Loucy (cell line): ENCODE measurements at regions not wholly inside any gene's neighbourhood (a gene's known extent, or its start where the extent isn't known, plus 50 kb on each side); places are given as distances from the start of the nearest gene placed in this dataset.
"Not testable (repeated sequence)": the region's sequence is repeated elsewhere in the genome, so short reads cannot be mapped to it uniquely, and the experiment has no call there.

Experiments
- H2AFZ ChIP-seq: fragments of 200-600 bp; sonication (generic); 2 replicates; pipeline ENCODE4 v1.6.0; 2016; ENCODE audit warnings: antibody characterized with exemption, mild to moderate bottlenecking, low read length, moderate library complexity
- H3F3A ChIP-seq: fragments of 200-600 bp; 2 replicates; pipeline ENCODE4 v1.6.0; 2016; ENCODE audit warnings: antibody characterized with exemption, low read depth, mild to moderate bottlenecking
- H3K27me3 ChIP-seq: fragments of 200-600 bp; sonication (generic); 2 replicates; pipeline ENCODE4 v1.6.1; 2014; ENCODE audit warnings: low read length, mild to moderate bottlenecking; ENCODE audit not compliant: insufficient read depth, poor library complexity, severe bottlenecking
- H3K36me3 ChIP-seq: fragments of 200-600 bp; sonication (generic); 2 replicates; pipeline ENCODE4 v1.6.1; 2016; ENCODE audit warnings: low read length; ENCODE audit not compliant: insufficient read depth
- H3K4me1 ChIP-seq: fragments of 200-600 bp; sonication (generic); 2 replicates; pipeline ENCODE4 v1.5.1; 2014; ENCODE audit warnings: low read length, mild to moderate bottlenecking; ENCODE audit not compliant: insufficient read depth, poor library complexity, severe bottlenecking
- H3K4me2 ChIP-seq: fragments of 200-600 bp; sonication (generic); 2 replicates; pipeline ENCODE4 v1.6.0; 2014; ENCODE audit warnings: antibody characterized with exemption, low read length, low read depth, mild to moderate bottlenecking; ENCODE audit not compliant: poor library complexity, severe bottlenecking
- H3K4me3 ChIP-seq: fragments of 200-600 bp; sonication (generic); 2 replicates; pipeline ENCODE4 v1.5.1; 2014; ENCODE audit warnings: low read length, mild to moderate bottlenecking, mixed read lengths; ENCODE audit not compliant: poor library complexity, severe bottlenecking
- H3K79me2 ChIP-seq: fragments of 200-600 bp; sonication (generic); 2 replicates; pipeline ENCODE4 v1.6.1; 2014; ENCODE audit warnings: low read length; ENCODE audit not compliant: insufficient read depth
- H3K9ac ChIP-seq: fragments of 200-600 bp; sonication (generic); 2 replicates; pipeline ENCODE4 v1.6.0; 2014; ENCODE audit warnings: mild to moderate bottlenecking, low read depth, low read length, moderate library complexity; ENCODE audit not compliant: poor library complexity, severe bottlenecking
- H3K9me2 ChIP-seq: fragments of 200-600 bp; sonication (generic); replicated peaks from 2 replicates; pipeline ENCODE4 v1.6.1; 2016; ENCODE audit warnings: low read depth, low read length, mixed read lengths
- H3K9me3 ChIP-seq: fragments of 200-600 bp; sonication (generic); 2 replicates; pipeline ENCODE4 v1.6.1; 2014; ENCODE audit warnings: mild to moderate bottlenecking, antibody characterized with exemption, low read length, low read depth; ENCODE audit not compliant: insufficient read depth
- H4K20me1 ChIP-seq: fragments of 200-600 bp; sonication (generic); 2 replicates; pipeline ENCODE4 v1.6.0; 2014; ENCODE audit warnings: antibody characterized with exemption, low read length, mild to moderate bottlenecking; ENCODE audit not compliant: insufficient read depth, poor library complexity, severe bottlenecking
- CTCF ChIP-seq: fragments of 200-600 bp; sonication (generic); conservative IDR thresholded peaks from 2 replicates; pipeline ENCODE4 v1.5.1; 2014; ENCODE audit warnings: mild to moderate bottlenecking, antibody characterized with exemption, low read length
- EZH2phosphoT487 ChIP-seq: fragments of 200-600 bp; IDR thresholded peaks from 2 replicates; pipeline ENCODE4 v1.6.1; 2018; ENCODE audit warnings: antibody characterized with exemption, mild to moderate bottlenecking, moderate library complexity, borderline replicate concordance

- Histone ChIP-seq H3K79me2 (no peaks in the 10 kb centered on the region), H3K9ac (no peak overlapping the region), H3F3A (no peaks in the 10 kb centered on the region), H4K20me1 (no peaks in the 10 kb centered on the region), H2AFZ (no peak overlapping the region), H3K9me3 (no peaks in the 10 kb centered on the region), H3K4me3 (no peak overlapping the region), H3K4me2 (no peak overlapping the region), H3K27me3 (no peaks in the 10 kb centered on the region), H3K9me2 (no peaks in the 10 kb centered on the region), H3K4me1 (no peaks in the 10 kb centered on the region), H3K36me3 (no peaks in the 10 kb centered on the region)
- TF ChIP-seq EZH2phosphoT487 (no peak), CTCF (no peak)
Measured at GRCh38 chrX:3540105-3540504, 173.3 kb downstream of the PRKX start.

- no peak overlapping the region for H3K4me3 ChIP-seq
- no peaks in the 10 kb centered on the region for H3K27me3 ChIP-seq
Measured at GRCh38 chrX:3532581-3533085, 180.8 kb downstream of the PRKX start.

GRCh38 chrX:3531435-3531834, 182.0 kb downstream of the PRKX start:
- not testable (repeated sequence) for H4K20me1 ChIP-seq, H3K9me2 ChIP-seq, H3K9me3 ChIP-seq, H3K9ac ChIP-seq, H3K4me1 ChIP-seq, H2AFZ ChIP-seq, H3K36me3 ChIP-seq, H3F3A ChIP-seq, H3K4me2 ChIP-seq, H3K27me3 ChIP-seq, H3K4me3 ChIP-seq, H3K79me2 ChIP-seq

More at GRCh38 chrX:3532581-3533085, 180.8 kb downstream of the PRKX start:
- no peak overlapping the region for H3K9ac ChIP-seq
- H4K20me1 ChIP-seq = no peaks in the 10 kb centered on the region
- H3K4me2 ChIP-seq = no peak overlapping the region
- no peak overlapping the region for H2AFZ ChIP-seq
- no peaks in the 10 kb centered on the region for H3K9me3 ChIP-seq
- H3K9me2 ChIP-seq = no peaks in the 10 kb centered on the region
- no peaks in the 10 kb centered on the region for H3K4me1 ChIP-seq
- no peaks in the 10 kb centered on the region for H3K79me2 ChIP-seq
- TF ChIP-seq EZH2phosphoT487 = no peak
- TF ChIP-seq CTCF = no peak
- no peaks in the 10 kb centered on the region for H3F3A ChIP-seq
- H3K36me3 ChIP-seq = no peaks in the 10 kb centered on the region

- Histone ChIP-seq H3K79me2 (no peaks in the 10 kb centered on the region), H3K4me3 (no peak overlapping the region), H3F3A (no peaks in the 10 kb centered on the region), H3K27me3 (no peaks in the 10 kb centered on the region), H3K4me2 (no peak overlapping the region), H3K4me1 (no peaks in the 10 kb centered on the region), H4K20me1 (no peaks in the 10 kb centered on the region), H3K9me2 (no peaks in the 10 kb centered on the region), H3K36me3 (no peaks in the 10 kb centered on the region), H2AFZ (no peak overlapping the region), H3K9ac (no peak overlapping the region), H3K9me3 (no peaks in the 10 kb centered on the region)
- TF ChIP-seq EZH2phosphoT487 = no peak
- no peak for TF ChIP-seq CTCF
Measured at GRCh38 chrX:3529466-3530010, 183.1 kb upstream of the MXRA5 start.
